Panc1 (cell line): ENCODE measurements at regions not wholly inside any gene's neighbourhood (a gene's known extent, or its start where the extent isn't known, plus 50 kb on each side); places are given as distances from the start of the nearest gene placed in this dataset.

Source experiments
- ATAC-seq: fragments of 200-7000 bp; cut with Tn5 transposase; 2 replicates; pipeline ENCODE4 v1.9.1; 2020; ENCODE audit warnings: mild to moderate bottlenecking, moderate library complexity
- BruUV-seq: library from RNA; stranded (reverse); fragments of 400-500 nt; replicated peaks from 2 replicates; lab custom pipeline; 2021; lab: Mats Ljungman, UMichigan
- CTCF ChIA-PET: fragments of 300-600 bp; sonication (Branson Sonifier 250); formaldehyde crosslinking; loops from one replicate; lab custom pipeline; 2022; ENCODE audit warnings: antibody characterized with exemption; lab: Charles Lee
- POLR2A ChIA-PET: fragments of 300-600 bp; sonication (Branson Sonifier 250); formaldehyde crosslinking; loops from one replicate; lab custom pipeline; 2022; ENCODE audit warnings: antibody characterized with exemption; lab: Charles Lee
- DNase-seq: peaks from one replicate; pipeline ENCODE4 v3.0.0-alpha.2; 2010; ENCODE audit warnings: low read depth, low spot score
- H3K27ac ChIP-seq: 2 replicates; pipeline ENCODE4 v1.5.1; 2011; ENCODE audit warnings: mild to moderate bottlenecking, low read length, inconsistent platforms
- H3K27me3 ChIP-seq: fragments of 200-500 bp; sonication (Bioruptor generic); 2 replicates; pipeline ENCODE4 v1.6.0; 2014; ENCODE audit warnings: low read length, inconsistent platforms; ENCODE audit not compliant: control insufficient read depth, insufficient read depth
- H3K36me3 ChIP-seq: fragments of 200-500 bp; sonication (Bioruptor generic); 2 replicates; pipeline ENCODE4 v1.5.1; 2014; ENCODE audit warnings: inconsistent platforms, mild to moderate bottlenecking, low read length, moderate library complexity; ENCODE audit not compliant: control insufficient read depth, insufficient read depth
- H3K4me1 ChIP-seq: 2 replicates; pipeline ENCODE4 v1.5.1; 2011; ENCODE audit warnings: inconsistent platforms, mild to moderate bottlenecking, low read length, moderate library complexity; ENCODE audit not compliant: control insufficient read depth, insufficient read depth
- H3K4me3 ChIP-seq, 2 experiments: 2 replicates each; pipeline ENCODE4 v1.5.1; 2011 to 2012; ENCODE audit warnings: low read depth in 2 of 2, low read length in 2 of 2, mild to moderate bottlenecking in 2 of 2, inconsistent platforms in 1 of 2, moderate library complexity in 1 of 2
- H3K9me3 ChIP-seq: fragments of 200-500 bp; sonication (Bioruptor generic); 2 replicates; pipeline ENCODE4 v1.5.1; 2014; ENCODE audit warnings: low read depth, mild to moderate bottlenecking, inconsistent platforms, low read length, moderate library complexity; ENCODE audit not compliant: control insufficient read depth, insufficient read depth
- POLR2AphosphoS5 ChIP-seq: IDR thresholded peaks from 2 replicates; pipeline ENCODE4 v1.6.1; 2012; ENCODE audit warnings: mild to moderate bottlenecking, low read depth, low read length, moderate library complexity
- SIN3A ChIP-seq: IDR thresholded peaks from 2 replicates; pipeline ENCODE4 v1.6.1; 2012; ENCODE audit warnings: low read depth, mild to moderate bottlenecking, low read length, moderate library complexity, borderline replicate concordance; ENCODE audit not compliant: insufficient read depth
- TCF7L2 ChIP-seq: IDR thresholded peaks from 2 replicates; pipeline ENCODE4 v1.6.1; 2011; ENCODE audit warnings: mild to moderate bottlenecking, low read depth, low read length, inconsistent platforms
- in situ Hi-C: cut with HindIII; loops from 2 replicates; pipeline ENCODE4 v1.10.0; 2016; ENCODE audit warnings: low sequenced_read_pairs, low pct_unique_long_range_greater_than_20kb
- intact Hi-C: fragments of 100-400 bp; cut with micrococcal nuclease; formaldehyde crosslinking; loops from one replicate; pipeline ENCODE4 v1.10.0; 2022; ENCODE audit not compliant: unreplicated experiment
- TF ChIP-seq, protein P1 (sequence below), 2 experiments: IDR thresholded peaks; 2 replicates each; pipeline ENCODE4 v1.6.1; 2011 to 2012; ENCODE audit warnings: low read depth in 2 of 2, control low read depth in 1 of 2, low read length in 1 of 2, mild to moderate bottlenecking in 1 of 2, moderate library complexity in 1 of 2; ENCODE audit not compliant: insufficient read depth in 1 of 2
- TF ChIP-seq, protein P2 (sequence below): fragments of 450-650 bp; IDR thresholded peaks from 2 replicates; pipeline ENCODE4 v1.5.1; 2017; ENCODE audit warnings: mild to moderate bottlenecking

DNA sequence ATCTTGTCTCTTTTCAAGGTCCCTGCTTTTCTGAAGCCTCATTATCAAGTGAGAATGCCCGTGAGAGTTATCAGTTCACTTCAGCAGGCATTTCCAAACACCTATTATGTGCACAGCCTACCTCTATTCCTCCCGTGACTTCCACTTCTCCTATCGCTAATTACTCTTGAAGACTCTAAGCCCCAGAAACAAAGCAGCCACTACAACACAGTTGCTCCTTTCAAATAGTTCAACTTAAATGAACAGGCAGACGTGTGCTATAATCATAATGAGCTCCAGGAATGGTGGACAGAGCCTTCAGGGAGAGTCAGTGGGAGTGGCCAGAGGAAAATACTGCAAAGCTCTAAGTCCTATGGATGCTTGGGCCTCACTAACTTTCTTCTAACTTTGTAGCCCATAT, 159.0 kb downstream of the RDH14 start:
- Histone ChIP-seq H3K27me3 (no peaks in the 10 kb centered on the region), H3K4me1 (no peaks in the 10 kb centered on the region), H3K9me3 (no peaks in the 10 kb centered on the region), H3K27ac (no peak overlapping the region), H3K36me3 (no peaks in the 10 kb centered on the region), H3K4me3 (no peak overlapping the region)
- in situ Hi-C loops (no loop called here), intact Hi-C loops (no loop called here)
- POLR2A ChIA-PET, result no interaction called here
- no peak for ATAC-seq
- TF ChIP-seq POLR2AphosphoS5, result no peak
- TF ChIP-seq TCF7L2, result no peak
- TF ChIP-seq, protein P1, sequence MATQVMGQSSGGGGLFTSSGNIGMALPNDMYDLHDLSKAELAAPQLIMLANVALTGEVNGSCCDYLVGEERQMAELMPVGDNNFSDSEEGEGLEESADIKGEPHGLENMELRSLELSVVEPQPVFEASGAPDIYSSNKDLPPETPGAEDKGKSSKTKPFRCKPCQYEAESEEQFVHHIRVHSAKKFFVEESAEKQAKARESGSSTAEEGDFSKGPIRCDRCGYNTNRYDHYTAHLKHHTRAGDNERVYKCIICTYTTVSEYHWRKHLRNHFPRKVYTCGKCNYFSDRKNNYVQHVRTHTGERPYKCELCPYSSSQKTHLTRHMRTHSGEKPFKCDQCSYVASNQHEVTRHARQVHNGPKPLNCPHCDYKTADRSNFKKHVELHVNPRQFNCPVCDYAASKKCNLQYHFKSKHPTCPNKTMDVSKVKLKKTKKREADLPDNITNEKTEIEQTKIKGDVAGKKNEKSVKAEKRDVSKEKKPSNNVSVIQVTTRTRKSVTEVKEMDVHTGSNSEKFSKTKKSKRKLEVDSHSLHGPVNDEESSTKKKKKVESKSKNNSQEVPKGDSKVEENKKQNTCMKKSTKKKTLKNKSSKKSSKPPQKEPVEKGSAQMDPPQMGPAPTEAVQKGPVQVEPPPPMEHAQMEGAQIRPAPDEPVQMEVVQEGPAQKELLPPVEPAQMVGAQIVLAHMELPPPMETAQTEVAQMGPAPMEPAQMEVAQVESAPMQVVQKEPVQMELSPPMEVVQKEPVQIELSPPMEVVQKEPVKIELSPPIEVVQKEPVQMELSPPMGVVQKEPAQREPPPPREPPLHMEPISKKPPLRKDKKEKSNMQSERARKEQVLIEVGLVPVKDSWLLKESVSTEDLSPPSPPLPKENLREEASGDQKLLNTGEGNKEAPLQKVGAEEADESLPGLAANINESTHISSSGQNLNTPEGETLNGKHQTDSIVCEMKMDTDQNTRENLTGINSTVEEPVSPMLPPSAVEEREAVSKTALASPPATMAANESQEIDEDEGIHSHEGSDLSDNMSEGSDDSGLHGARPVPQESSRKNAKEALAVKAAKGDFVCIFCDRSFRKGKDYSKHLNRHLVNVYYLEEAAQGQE (IDR thresholded peaks at IDR 0.05; ENCODE audit: insufficient read depth in 1 of 2, low read depth in 2 of 2, low read length in 1 of 2), result no peak
- TF ChIP-seq, protein P2, sequence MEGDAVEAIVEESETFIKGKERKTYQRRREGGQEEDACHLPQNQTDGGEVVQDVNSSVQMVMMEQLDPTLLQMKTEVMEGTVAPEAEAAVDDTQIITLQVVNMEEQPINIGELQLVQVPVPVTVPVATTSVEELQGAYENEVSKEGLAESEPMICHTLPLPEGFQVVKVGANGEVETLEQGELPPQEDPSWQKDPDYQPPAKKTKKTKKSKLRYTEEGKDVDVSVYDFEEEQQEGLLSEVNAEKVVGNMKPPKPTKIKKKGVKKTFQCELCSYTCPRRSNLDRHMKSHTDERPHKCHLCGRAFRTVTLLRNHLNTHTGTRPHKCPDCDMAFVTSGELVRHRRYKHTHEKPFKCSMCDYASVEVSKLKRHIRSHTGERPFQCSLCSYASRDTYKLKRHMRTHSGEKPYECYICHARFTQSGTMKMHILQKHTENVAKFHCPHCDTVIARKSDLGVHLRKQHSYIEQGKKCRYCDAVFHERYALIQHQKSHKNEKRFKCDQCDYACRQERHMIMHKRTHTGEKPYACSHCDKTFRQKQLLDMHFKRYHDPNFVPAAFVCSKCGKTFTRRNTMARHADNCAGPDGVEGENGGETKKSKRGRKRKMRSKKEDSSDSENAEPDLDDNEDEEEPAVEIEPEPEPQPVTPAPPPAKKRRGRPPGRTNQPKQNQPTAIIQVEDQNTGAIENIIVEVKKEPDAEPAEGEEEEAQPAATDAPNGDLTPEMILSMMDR, result no peak
- no peak for TF ChIP-seq SIN3A
- no peak for DNase-seq
- CTCF ChIA-PET, result no interaction called here
- no TSS peak for BruUV-seq

DNA sequence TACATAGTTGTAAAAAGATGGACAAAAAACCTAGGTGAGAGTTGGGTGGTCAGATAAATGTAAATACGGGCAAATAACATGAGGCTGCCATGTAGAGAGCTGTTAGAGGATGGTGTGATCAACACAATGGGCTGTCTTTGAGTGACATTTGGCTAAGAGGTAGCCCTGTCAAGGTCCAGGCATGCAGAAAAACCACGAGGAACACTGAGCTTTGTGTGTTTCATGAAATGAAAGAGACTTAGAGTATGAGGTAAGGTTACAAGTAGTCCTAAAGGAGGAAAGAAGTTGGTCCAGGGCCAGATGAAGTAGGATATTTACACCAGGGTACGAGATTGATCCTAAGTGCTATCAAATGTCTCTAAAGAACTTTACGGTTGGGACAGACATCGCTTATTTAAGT, 160.9 kb downstream of the RDH14 start:
- in situ Hi-C loops, result no loop called here
- Histone ChIP-seq H3K4me3 (no peak overlapping the region), H3K9me3 (no peaks in the 10 kb centered on the region), H3K27ac (no peak overlapping the region), H3K4me1 (no peaks in the 10 kb centered on the region), H3K36me3 (no peaks in the 10 kb centered on the region), H3K27me3 (no peaks in the 10 kb centered on the region)
- TF ChIP-seq POLR2AphosphoS5 (no peak), TCF7L2 (no peak), SIN3A (no peak)
- TF ChIP-seq, protein P2, result no peak
- TF ChIP-seq, protein P1 (IDR thresholded peaks at IDR 0.05; ENCODE audit: insufficient read depth in 1 of 2, low read depth in 2 of 2, low read length in 1 of 2), result no peak
- CTCF ChIA-PET, result no interaction called here
- DNase-seq (no peak), ATAC-seq (no peak)
- POLR2A ChIA-PET, result no interaction called here
- no TSS peak for BruUV-seq
- intact Hi-C loops, result no loop called here
